Immature natural killer cell (primary cell): ENCODE measurements at regions not wholly inside any gene's neighbourhood (a gene's known extent, or its start where the extent isn't known, plus 50 kb on each side); places are given as distances from the start of the nearest gene placed in this dataset.

ENCODE experiments used
- DNase-seq, 3 donors: peaks; one replicate each; pipeline ENCODE4 v3.0.0; 2022; ENCODE audit warnings: mixed read lengths in 1 of 3
- H3K27ac Mint-ChIP-seq, 6 donors: one replicate each; pipeline ENCODE4 v1.8.0; 2020; ENCODE audit warnings: mixed read lengths in 6 of 6, mild to moderate bottlenecking in 5 of 6, inconsistent platforms in 4 of 6, moderate library complexity in 3 of 6
- H3K27me3 Mint-ChIP-seq, 3 donors: one replicate each; pipeline ENCODE4 v1.8.0; 2020 to 2021; ENCODE audit warnings: low read depth in 3 of 3, mild to moderate bottlenecking in 3 of 3, mixed read lengths in 3 of 3, moderate library complexity in 3 of 3, inconsistent platforms in 1 of 3
- H3K36me3 Mint-ChIP-seq, 3 donors: one replicate each; pipeline ENCODE4 v1.8.0; 2020; ENCODE audit warnings: mixed read lengths in 3 of 3, inconsistent platforms in 2 of 3, mild to moderate bottlenecking in 2 of 3
- H3K4me1 Mint-ChIP-seq, 2 donors: one replicate each; pipeline ENCODE4 v1.8.0; 2020; ENCODE audit warnings: inconsistent platforms in 2 of 2, mild to moderate bottlenecking in 2 of 2, mixed read lengths in 2 of 2, moderate library complexity in 1 of 2
- H3K4me3 Mint-ChIP-seq, 5 donors: one replicate each; pipeline ENCODE4 v1.8.0; 2020; ENCODE audit warnings: mild to moderate bottlenecking in 5 of 5, mixed read lengths in 5 of 5, inconsistent platforms in 3 of 5, moderate library complexity in 3 of 5
- H3K9me3 Mint-ChIP-seq, 6 donors: one replicate each; pipeline ENCODE4 v1.8.0; 2020; ENCODE audit warnings: mild to moderate bottlenecking in 6 of 6, mixed read lengths in 6 of 6, inconsistent platforms in 4 of 6, moderate library complexity in 3 of 6

DNA sequence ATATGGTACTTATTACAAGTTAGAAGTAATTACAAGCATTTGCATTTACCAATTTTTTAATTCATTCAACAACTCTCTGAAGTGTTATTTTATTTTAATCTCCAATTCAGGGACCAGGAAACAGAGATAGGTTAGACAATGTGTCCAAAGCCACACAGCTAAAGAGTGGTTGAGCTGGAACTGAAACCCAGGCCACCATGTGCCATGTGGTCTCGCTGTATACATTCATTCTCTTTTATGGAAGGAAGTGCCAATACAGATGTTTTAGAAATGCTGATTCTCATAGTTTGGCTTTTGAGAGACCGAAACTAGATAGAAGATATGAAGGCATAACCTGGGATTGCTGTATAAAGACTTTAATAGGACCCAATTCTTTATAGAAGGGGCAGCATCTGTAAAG lies 684.6 kb upstream of the ID2 start:
- H3K4me1 Mint-ChIP-seq: peaks cover 9 to 25% of the 10 kb centered on the region in 2 donors
- no peak for DNase-seq
- no peak overlapping the region for H3K27ac Mint-ChIP-seq
- H3K9me3 Mint-ChIP-seq: no peaks in the 10 kb centered on the region
- H3K27me3 Mint-ChIP-seq: no peaks in the 10 kb centered on the region
- H3K36me3 Mint-ChIP-seq: peaks cover 0 to 3% (median 0%) of the 10 kb centered on the region in 3 donors
- no peak overlapping the region for H3K4me3 Mint-ChIP-seq

DNA sequence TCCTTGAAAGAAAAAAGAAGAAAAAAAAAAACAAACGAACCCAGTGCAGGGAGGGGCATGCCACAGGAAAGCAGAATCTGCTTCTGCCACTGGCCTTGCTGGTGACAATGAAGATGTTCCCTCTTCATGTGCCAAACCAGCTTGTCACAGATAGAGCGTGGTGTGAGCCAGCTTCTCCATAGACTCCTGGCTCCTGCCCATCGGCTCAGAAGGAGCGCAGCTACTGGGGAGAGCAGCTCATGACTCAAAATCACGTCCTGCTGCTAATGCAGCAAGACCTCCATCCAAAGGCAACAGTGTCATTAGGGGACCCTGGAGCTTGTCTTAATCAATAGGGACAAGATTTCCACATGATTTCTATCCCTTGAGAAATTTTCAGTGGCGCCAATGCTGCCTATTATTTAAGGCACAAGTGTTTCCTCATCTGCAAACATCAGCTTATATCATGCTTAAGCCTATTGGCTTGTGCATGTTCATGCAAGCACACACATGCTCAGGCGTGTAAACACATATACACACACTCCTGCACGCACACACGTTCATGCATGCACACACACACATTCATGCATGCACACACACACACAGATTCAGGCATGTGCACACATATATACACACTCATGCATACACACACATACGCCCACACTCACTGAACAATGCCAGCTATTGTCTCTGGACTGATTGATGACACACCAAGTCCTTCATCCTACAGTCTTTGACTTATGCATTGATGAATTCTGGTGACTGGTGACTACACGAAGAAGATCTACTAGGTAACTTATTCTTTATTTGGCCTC lies 682.0 kb upstream of the ID2 start:
- Mint-ChIP-seq H3K4me1 (peaks cover 9 to 32% of the 10 kb centered on the region in 2 donors), H3K27me3 (no peaks in the 10 kb centered on the region), H3K27ac (no peak overlapping the region), H3K9me3 (no peaks in the 10 kb centered on the region), H3K36me3 (no peaks in the 10 kb centered on the region), H3K4me3 (no peak overlapping the region)
- DNase-seq: no peak

DNA sequence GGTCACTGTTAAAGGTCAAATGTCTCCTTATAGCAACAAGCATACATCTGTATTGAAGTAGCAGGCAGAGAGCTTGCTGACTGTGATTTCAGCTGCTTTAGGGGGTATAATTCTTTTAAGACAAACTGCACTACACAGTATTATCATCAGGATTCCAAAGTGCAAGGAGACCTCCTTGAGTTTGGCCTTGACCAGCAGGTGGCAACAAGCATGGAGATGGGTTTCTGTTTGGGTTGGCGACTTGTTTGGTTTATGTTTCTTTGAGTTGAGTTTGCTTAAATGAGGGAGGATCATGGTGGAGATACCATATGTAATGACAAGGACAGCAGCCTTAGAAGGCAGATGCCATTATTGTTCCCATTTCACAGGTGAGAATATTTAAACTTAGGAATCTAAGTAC lies 681.0 kb upstream of the ID2 start:
- Mint-ChIP-seq H3K4me3 (no peak overlapping the region), H3K4me1 (peaks cover 8 to 26% of the 10 kb centered on the region in 2 donors), H3K27me3 (no peaks in the 10 kb centered on the region), H3K27ac (no peak overlapping the region), H3K36me3 (peaks cover 0 to 3% (median 0%) of the 10 kb centered on the region in 3 donors), H3K9me3 (no peaks in the 10 kb centered on the region)
- peak in 1 of 3 donors; percentile 8 for DNase-seq

DNA sequence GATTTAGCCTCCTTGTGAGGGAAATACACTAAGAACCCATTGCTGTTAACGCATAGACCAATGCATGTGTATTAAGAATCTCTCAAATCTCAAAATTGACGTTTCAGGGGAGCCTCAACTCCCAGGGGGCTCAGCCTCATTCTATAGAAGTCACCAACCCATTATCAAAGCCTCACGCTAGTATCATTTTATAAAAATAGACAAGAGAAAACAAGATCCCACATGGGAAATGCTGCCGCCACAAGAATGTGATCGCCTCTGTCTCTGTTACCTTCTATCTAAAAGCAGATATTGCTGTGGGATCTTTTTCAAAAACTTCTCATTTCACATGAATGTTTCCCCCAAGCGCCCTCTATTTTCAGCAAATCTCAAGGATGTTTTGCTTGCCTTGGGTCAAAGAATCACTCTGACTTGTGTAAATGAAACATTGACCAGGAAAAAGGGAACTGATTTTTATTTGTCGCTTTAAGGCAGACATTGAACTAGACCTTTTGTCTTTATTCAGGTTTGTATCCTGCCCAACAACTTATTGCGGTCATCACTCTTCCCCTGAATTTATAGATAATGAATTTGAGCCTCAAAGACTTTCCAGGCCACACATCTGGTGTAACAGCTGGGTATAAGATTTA lies 679.0 kb upstream of the ID2 start:
- H3K9me3 Mint-ChIP-seq: no peaks in the 10 kb centered on the region
- no peak for DNase-seq

DNA sequence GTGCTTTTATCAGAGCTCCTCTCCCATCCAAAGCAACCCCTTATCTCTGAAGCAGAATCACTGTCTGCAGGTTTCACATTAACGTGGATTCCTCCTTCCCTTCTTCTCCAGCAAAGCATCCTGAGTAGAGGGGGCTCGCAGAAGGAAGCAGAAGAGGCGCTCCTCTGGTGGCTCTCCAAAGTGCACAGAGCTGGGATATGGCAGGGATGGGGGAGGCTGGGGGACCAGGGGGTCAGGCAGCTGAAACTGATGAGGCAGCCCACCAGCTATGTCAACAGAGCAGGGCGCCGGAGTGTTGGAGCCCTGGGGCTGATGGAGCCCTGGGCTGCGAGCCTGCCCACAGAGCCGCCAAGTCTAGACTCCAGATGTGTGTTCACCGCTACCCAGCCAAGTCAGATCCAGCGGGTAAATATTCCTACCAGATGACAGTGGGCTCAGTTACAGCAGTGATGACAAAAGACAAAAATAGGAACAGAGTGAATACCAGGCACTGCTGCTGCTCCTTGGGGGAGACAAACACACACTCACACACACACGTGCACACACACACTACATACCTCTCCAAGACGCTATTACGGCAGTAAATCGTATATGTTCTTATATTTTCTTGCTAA lies 678.3 kb upstream of the ID2 start:
- Mint-ChIP-seq H3K4me1 (peaks cover 1 to 7% of the 10 kb centered on the region in 2 donors), H3K9me3 (no peaks in the 10 kb centered on the region), H3K27me3 (peaks cover 0 to 3% (median 0%) of the 10 kb centered on the region in 3 donors), H3K4me3 (no peak overlapping the region), H3K36me3 (peaks cover 0 to 10% (median 4%) of the 10 kb centered on the region in 3 donors), H3K27ac (peak overlapping the region in 3 of 6 donors; percentile 6 to 52 (median 8))
- no peak for DNase-seq

More for the DNA sequence above, 679.0 kb upstream of the ID2 start:
- Mint-ChIP-seq H3K27me3 (peaks cover 0 to 3% (median 0%) of the 10 kb centered on the region in 3 donors), H3K4me1 (peaks cover 1 to 7% of the 10 kb centered on the region in 2 donors), H3K36me3 (peaks cover 0 to 10% (median 4%) of the 10 kb centered on the region in 3 donors), H3K4me3 (no peak overlapping the region), H3K27ac (peak overlapping the region in 1 of 6 donors; percentile 5)

DNA sequence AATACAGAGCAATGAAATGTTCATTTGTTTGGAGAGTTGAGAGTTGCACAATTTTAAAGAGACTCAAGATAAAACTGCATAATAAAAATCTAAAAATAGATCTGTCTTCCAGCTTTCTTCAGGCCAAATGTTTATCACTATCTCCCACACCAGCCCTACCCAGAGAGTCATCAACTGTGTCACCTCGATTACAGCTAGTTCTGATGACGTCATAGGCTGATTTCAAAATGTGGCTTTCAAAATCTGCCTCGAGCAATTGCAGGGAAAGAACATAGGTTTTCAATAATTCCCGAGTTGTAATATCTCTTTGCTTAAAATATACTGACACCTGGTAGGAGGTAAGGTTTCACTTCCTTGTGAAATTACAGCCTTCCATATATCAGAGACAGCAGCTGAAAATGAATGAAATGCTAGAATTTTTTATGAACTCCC lies 677.6 kb upstream of the ID2 start:
- H3K9me3 Mint-ChIP-seq: no peaks in the 10 kb centered on the region
- DNase-seq: peak in 1 of 3 donors; percentile 21
- H3K4me1 Mint-ChIP-seq: peaks cover 1 to 7% of the 10 kb centered on the region in 2 donors
- no peak overlapping the region for H3K4me3 Mint-ChIP-seq
- H3K36me3 Mint-ChIP-seq: peaks cover 0 to 13% (median 4%) of the 10 kb centered on the region in 3 donors
- H3K27ac Mint-ChIP-seq: peak overlapping the region in 2 of 6 donors; percentile 10 to 52
- peaks cover 0 to 3% (median 0%) of the 10 kb centered on the region in 3 donors for H3K27me3 Mint-ChIP-seq

DNA sequence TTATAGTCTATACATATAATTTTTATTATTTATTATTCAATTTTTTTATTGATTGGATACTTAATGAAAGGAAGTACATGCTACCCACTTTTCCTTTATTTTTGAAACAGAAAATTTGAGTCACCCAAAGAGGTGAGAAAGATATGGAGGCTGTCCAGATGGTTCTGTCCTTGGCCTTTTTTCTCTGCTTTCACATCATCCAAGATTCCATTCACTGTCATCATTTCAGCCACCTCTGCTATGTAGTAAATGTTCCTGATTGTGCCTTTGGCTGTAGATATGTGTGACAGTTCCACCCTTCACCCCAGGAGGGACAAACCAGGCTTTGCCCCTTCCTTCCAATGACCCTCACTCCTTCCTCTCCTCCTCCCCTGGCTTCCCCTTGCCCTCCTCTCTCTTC lies 675.7 kb upstream of the ID2 start:
- H3K27ac Mint-ChIP-seq: peak overlapping the region in 2 of 6 donors; percentile 1 to 15

DNA sequence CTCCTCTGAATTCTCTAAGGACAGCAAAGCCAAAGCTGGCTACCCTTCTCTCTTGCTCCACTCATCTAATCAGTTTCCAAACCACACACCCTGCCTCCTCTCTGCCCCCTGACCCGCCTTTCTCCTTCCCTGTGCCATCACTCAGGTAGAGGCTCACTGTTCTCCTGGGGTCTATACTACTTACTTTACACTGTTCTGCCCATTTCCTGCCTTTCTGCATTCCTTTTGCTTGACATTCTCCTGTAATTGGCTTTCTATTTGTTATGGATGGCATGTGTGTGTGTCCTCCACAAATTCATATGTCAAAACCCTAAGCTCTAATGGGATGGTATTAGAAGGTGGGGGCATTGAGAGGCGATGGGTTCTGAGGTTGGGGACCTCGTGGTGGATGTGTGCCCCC lies 675.2 kb upstream of the ID2 start:
- no peak overlapping the region for H3K4me3 Mint-ChIP-seq
- H3K27me3 Mint-ChIP-seq: peaks cover 0 to 3% (median 0%) of the 10 kb centered on the region in 3 donors
- H3K36me3 Mint-ChIP-seq: peaks cover 4 to 17% (median 5%) of the 10 kb centered on the region in 3 donors
- no peak for DNase-seq
- no peaks in the 10 kb centered on the region for H3K9me3 Mint-ChIP-seq
- H3K4me1 Mint-ChIP-seq: peaks cover 0 to 7% of the 10 kb centered on the region in 2 donors
- peak overlapping the region in 3 of 6 donors; percentile 1 to 53 (median 15) for H3K27ac Mint-ChIP-seq

More for the DNA sequence above, 675.7 kb upstream of the ID2 start:
- Mint-ChIP-seq H3K9me3 (no peaks in the 10 kb centered on the region), H3K27me3 (peaks cover 0 to 3% (median 0%) of the 10 kb centered on the region in 3 donors), H3K4me3 (no peak overlapping the region), H3K4me1 (peaks cover 0 to 7% of the 10 kb centered on the region in 2 donors), H3K36me3 (peaks cover 4 to 17% (median 5%) of the 10 kb centered on the region in 3 donors)
- DNase-seq: no peak

DNA sequence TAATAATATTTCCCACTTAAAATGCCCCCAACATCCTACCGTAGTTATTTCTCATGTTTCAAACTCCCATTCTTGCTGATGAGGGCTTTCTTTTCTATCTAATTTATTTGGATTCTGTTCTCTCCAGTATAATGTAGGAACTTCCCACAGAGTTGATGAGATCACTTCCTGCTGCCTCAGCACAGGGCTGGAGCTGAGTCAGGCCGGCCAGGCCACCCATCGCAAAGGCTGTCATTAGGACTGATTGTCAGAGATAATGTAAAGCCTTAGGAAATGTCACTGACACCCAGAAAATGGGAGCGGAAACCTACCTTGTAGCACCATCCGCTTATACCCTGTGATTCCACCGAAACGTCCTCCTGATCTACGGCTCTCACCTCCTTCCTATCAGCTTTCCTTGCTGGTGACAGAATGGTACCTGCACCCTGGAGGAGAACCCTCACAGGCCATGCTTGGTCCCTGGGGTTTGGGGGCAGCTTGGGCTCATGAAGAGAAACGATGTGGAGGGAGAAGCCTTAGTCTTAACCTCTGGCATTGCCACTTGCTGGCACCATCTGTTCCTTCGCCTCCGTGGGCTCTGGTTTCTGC lies 672.8 kb upstream of the ID2 start:
- H3K4me1 Mint-ChIP-seq: peaks cover 0 to 7% of the 10 kb centered on the region in 2 donors
- H3K4me3 Mint-ChIP-seq: no peak overlapping the region
- H3K27ac Mint-ChIP-seq: no peak overlapping the region
- peaks cover 4 to 17% (median 5%) of the 10 kb centered on the region in 3 donors for H3K36me3 Mint-ChIP-seq
- H3K27me3 Mint-ChIP-seq: peaks cover 0 to 3% (median 0%) of the 10 kb centered on the region in 3 donors
- no peaks in the 10 kb centered on the region for H3K9me3 Mint-ChIP-seq
- no peak for DNase-seq

DNA sequence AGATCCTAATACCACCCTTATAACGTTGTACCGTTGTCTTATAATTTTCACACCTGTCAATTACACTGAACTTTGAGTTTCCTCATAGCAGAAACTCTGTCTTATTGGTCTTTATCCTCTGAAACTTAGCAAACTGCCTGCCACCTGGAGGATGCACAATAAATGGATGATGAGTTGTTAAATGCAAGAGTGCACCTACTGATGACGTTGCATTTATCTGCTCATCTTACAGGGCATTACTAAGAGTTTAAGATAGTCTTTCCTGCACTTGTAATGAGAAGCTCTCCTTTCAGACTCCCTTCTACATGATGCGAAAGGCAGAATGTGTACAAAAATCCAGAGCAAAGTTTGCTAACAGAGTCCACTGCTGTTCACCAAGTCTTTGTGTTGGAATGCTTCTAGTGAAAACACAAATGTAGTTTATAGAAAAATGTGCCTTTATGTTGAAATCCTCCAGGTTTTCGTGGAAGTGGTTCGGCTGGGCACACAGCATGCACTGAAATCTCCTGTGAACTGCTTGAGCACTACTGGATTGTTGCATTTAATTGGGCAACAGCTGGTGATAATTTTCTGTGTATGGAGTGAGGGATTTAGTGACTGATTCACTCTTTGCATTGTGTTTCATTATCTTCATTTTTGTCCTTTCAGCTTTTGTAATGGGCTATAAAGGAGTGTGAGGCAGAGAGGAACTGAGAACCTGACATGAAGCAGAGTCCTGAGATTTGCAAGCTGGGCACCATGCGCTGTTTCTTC lies 665.8 kb upstream of the ID2 start:
- Mint-ChIP-seq H3K36me3 (peaks cover 6 to 34% (median 16%) of the 10 kb centered on the region in 3 donors), H3K4me1 (no peaks in the 10 kb centered on the region), H3K27me3 (peaks cover 1 to 3% (median 2%) of the 10 kb centered on the region in 3 donors), H3K4me3 (no peak overlapping the region), H3K9me3 (no peaks in the 10 kb centered on the region), H3K27ac (no peak overlapping the region)
- DNase-seq: no peak

DNA sequence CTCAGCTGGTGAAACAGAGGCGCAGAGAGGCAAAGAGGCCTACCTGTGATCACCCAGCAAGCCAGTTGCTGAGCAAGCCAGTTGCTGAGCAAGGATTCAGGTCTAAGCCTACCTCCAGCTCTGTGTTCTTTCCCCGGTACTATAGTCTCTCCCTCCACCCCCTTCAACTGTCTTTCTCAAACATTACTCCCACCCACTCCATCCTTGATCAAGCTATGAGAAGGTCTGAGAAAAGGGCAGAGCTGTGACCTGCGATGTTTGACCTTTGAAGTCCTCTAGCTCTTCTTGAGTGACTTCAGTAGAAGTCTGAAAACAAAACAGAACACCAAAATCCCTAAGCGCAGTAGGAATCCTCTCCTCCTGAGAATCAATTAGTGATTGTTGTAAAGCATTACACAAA lies 665.2 kb upstream of the ID2 start:
- H3K36me3 Mint-ChIP-seq: peaks cover 6 to 38% (median 16%) of the 10 kb centered on the region in 3 donors
- DNase-seq: no peak
- no peak overlapping the region for H3K27ac Mint-ChIP-seq
- no peak overlapping the region for H3K4me3 Mint-ChIP-seq
- peaks cover 1 to 3% (median 2%) of the 10 kb centered on the region in 3 donors for H3K27me3 Mint-ChIP-seq
- H3K9me3 Mint-ChIP-seq: no peaks in the 10 kb centered on the region
- H3K4me1 Mint-ChIP-seq: no peaks in the 10 kb centered on the region

DNA sequence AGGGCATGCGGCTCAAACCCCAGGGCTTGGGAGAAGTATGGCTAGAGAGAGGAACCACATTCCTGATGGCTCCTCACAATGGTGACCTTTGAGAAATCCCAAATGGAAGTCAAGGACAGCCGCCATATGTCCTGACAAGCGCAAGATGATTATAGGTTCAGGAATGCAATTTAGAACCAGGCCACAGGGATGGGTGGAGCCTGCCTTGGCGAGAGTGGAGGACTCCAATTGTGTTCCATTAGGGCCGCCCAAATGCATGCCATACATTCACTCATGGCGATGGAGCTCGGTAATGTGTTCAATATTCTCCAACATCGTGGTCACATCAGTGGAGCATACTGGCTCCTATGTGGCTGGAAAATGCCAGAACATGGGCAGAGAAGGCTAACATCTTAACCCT lies 662.9 kb upstream of the ID2 start:
- no peak overlapping the region for H3K4me3 Mint-ChIP-seq
- peaks cover 9 to 20% of the 10 kb centered on the region in 2 donors for H3K4me1 Mint-ChIP-seq
- peaks cover 6 to 44% (median 20%) of the 10 kb centered on the region in 3 donors for H3K36me3 Mint-ChIP-seq
- H3K27ac Mint-ChIP-seq: no peak overlapping the region
- no peak for DNase-seq
- H3K9me3 Mint-ChIP-seq: no peaks in the 10 kb centered on the region
- peaks cover 1 to 5% (median 2%) of the 10 kb centered on the region in 3 donors for H3K27me3 Mint-ChIP-seq

DNA sequence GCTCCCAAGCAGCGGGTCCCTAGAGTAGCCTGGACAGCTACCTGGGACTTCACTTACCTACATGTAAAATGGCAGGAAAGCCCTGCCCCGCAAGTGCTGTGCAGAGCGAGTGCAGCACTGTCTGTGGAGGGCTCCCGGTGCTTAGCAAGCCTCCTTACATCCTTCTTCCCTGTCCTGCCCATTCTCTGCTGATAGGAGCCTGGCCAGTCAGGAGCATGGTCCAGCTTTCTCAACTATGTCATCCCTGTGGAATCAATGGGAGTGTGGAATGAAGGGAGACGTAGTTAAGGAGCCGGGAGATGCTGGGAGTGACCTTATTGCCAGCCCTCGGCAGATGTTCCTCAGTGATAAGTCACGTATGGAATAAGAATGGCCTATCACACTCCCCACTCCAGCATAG lies 661.9 kb upstream of the ID2 start:
- Mint-ChIP-seq H3K36me3 (peaks cover 6 to 47% (median 23%) of the 10 kb centered on the region in 3 donors), H3K27me3 (peaks cover 1 to 6% (median 2%) of the 10 kb centered on the region in 3 donors), H3K9me3 (no peaks in the 10 kb centered on the region), H3K27ac (peak overlapping the region in 1 of 6 donors; percentile 44), H3K4me1 (peaks cover 12 to 24% of the 10 kb centered on the region in 2 donors), H3K4me3 (no peak overlapping the region)
- DNase-seq: no peak
